ENCODE measurements at regions not wholly inside any gene's neighbourhood (a gene's known extent, or its start where the extent isn't known, plus 50 kb on each side); places are given as distances from the start of the nearest gene placed in this dataset.

- TF ChIP-seq CBX2 (IDR thresholded peaks at IDR 0.05; ENCODE audit: low read depth, low read length) (no peak), CBX2 (CRISPR knock-in tag; IDR thresholded peaks at IDR 0.05; ENCODE audit: low read depth) (no peak), HMGXB3 (CRISPR knock-in tag; IDR thresholded peaks at IDR 0.05; ENCODE audit: borderline replicate concordance) (peak; percentile 44; the same call in 1 of the 2 replicates), ATF3 (CRISPR knock-in tag; IDR thresholded peaks at IDR 0.05) (0 out of 2 replicates have a peak, but pooled peaks have one; percentile 50), CREM (IDR thresholded peaks at IDR 0.05) (0 out of 2 replicates have a peak, but pooled peaks have one; percentile 36), CREM (CRISPR knock-in tag; IDR thresholded peaks at IDR 0.05) (no peak), BHLHE40 (IDR thresholded peaks at IDR 0.05; ENCODE audit: low read length) (0 out of 2 replicates have a peak, but pooled peaks have one; percentile 37), ATF1 (CRISPR knock-in tag; IDR thresholded peaks at IDR 0.05) (0 out of 2 replicates have a peak, but pooled peaks have one; percentile 27)
Observed at GRCh38 chr2:114022360-114023085, 132.6 kb downstream of the ACTR3 start (continued).

GRCh38 chr2:114024326-114024725, 134.4 kb downstream of the ACTR3 start:
- ATAC-seq: no peak
- intact Hi-C loops (cut with micrococcal nuclease; ENCODE audit: unreplicated experiment): no loop called here
- no peak for TF ChIP-seq ZBTB46 (CRISPR knock-in tag; IDR thresholded peaks at IDR 0.05; ENCODE audit: borderline replicate concordance)
- no peak for TF ChIP-seq DMTF1 (CRISPR knock-in tag; IDR thresholded peaks at IDR 0.05)
- no peak for TF ChIP-seq CREM (IDR thresholded peaks at IDR 0.05)
- TF ChIP-seq CREM (CRISPR knock-in tag; IDR thresholded peaks at IDR 0.05): no peak
- TF ChIP-seq NCOA5 (CRISPR knock-in tag; IDR thresholded peaks at IDR 0.05): no peak
- no peak for TF ChIP-seq NR1H2 (CRISPR knock-in tag; IDR thresholded peaks at IDR 0.05; ENCODE audit: borderline replicate concordance, low read depth)
- TF ChIP-seq NFYC (CRISPR knock-in tag; IDR thresholded peaks at IDR 0.05): no peak
- no peak for TF ChIP-seq GATA4 (IDR thresholded peaks at IDR 0.05; ENCODE audit: borderline replicate concordance, low read depth)

More at GRCh38 chr2:114024326-114024725, 134.4 kb downstream of the ACTR3 start:
- Histone ChIP-seq H3K4me2 (ENCODE audit: low read depth, low read length) (no peak overlapping the region), H2AFZ (ENCODE audit: low read length) (no peak overlapping the region), H3K79me2 (ENCODE audit: insufficient read depth, low read length) (no peaks in the 10 kb centered on the region), H3K36me3 (replicated peaks in 1 of 2; ENCODE audit: control insufficient read depth in 1 of 2, insufficient read depth in 2 of 2, low read length in 2 of 2) (no peaks in the 10 kb centered on the region), H4K20me1 (ENCODE audit: insufficient read depth, low read length) (no peaks in the 10 kb centered on the region), H3K4me1 (ENCODE audit: insufficient read depth, low read length) (peaks cover 35% of the 10 kb centered on the region), H3K9me3 (ENCODE audit: low read length) (peaks cover 11% of the 10 kb centered on the region), H3K27me3 (ENCODE audit: control insufficient read depth in 1 of 2, insufficient read depth in 2 of 2, low read length in 2 of 2) (peaks cover 0 to 3% of the 10 kb centered on the region in 2 experiments; a peak in 3 of 5 replicates), H3K9ac (ENCODE audit: insufficient read depth, low read depth, low read length) (no peak overlapping the region), H3K27ac (ENCODE audit: extremely low read length, insufficient read depth, low read length) (no peak overlapping the region), H3K4me3 (replicated peaks in 1 of 3; ENCODE audit: insufficient read depth in 1 of 3, low read depth in 2 of 3, low read length in 3 of 3) (no peak overlapping the region)
- ChIA-PET POLR2A (no interaction called here), CTCF (ENCODE audit: low intra/inter-chr PET ratio, low total read pairs) (no interaction called here)
- WGBS (ENCODE audit: low lambda C conversion rate): 56% methylated on average over 6 of the region's 6 CpGs
- no TSS peak for BruUV-seq (replicated peaks)
- FAIRE-seq (no peak), DNase-seq (ENCODE audit: low spot score) (no peak)
- in situ Hi-C loops (cut with HindIII; ENCODE audit: extremely low pct_ligation_motif_present, low pct_unique_long_range_greater_than_20kb): no loop called here
